Adrenal gland (tissue), 9 donors: ENCODE measurements at regions not wholly inside any gene's neighbourhood (a gene's known extent, or its start where the extent isn't known, plus 50 kb on each side); places are given as distances from the start of the nearest gene placed in this dataset.
A peak's percentile ranks its signal among the peaks of the same experiment; 100 is the strongest.

Experiments used
- DNase-seq, 7 donors: peaks; one replicate each; pipeline ENCODE4 v3.0.0-alpha.2; 2019 to 2020
- H3K27ac ChIP-seq, 5 donors: fragments of 200-600 bp; sonication (generic) in 4 of 5; 1 replicate in 3 of 5; 2 replicates in 2 of 5; pipeline versions ENCODE4 v1.5.1 to v1.8.0; 2016 to 2020; ENCODE audit warnings: mild to moderate bottlenecking in 1 of 5
- H3K27me3 ChIP-seq: fragments of 200-600 bp; 2 replicates; pipeline ENCODE4 v1.8.0; 2021
- H3K36me3 ChIP-seq, 2 donors: fragments of 200-600 bp; replicated peaks in 1 of 2; 1 replicate in 1 of 2; 2 replicates in 1 of 2; pipeline versions ENCODE4 v1.5.1 to v1.8.0; 2018 to 2022
- H3K4me1 ChIP-seq, 2 donors: fragments of 200-600 bp; replicated peaks in 1 of 2; 1 replicate in 1 of 2; 2 replicates in 1 of 2; pipeline versions ENCODE4 v1.5.1 to v1.8.0; 2018 to 2021
- H3K4me3 ChIP-seq, 4 donors: fragments of 200-600 bp; sonication (generic) in 3 of 4; one replicate each; pipeline ENCODE4 v1.5.1; 2016 to 2018
- H3K9me3 ChIP-seq, 3 donors: fragments of 200-600 bp; sonication (generic) in 1 of 3; replicated peaks in 1 of 3; 1 replicate in 2 of 3; 2 replicates in 1 of 3; pipeline versions ENCODE4 v1.5.1 to v1.8.0; 2016 to 2021
- CTCF ChIP-seq, 6 experiments: fragments of 450-650 bp in 4 of 6; fragments of 200-600 bp in 2 of 6; sonication (generic) in 1 of 6; IDR thresholded peaks; 1 replicate in 5 of 6; 2 replicates in 1 of 6; pipeline versions ENCODE4 v1.5.1 to v1.8.0; 2016 to 2021; ENCODE audit warnings: antibody characterized with exemption in 6 of 6, mild to moderate bottlenecking in 2 of 6, moderate library complexity in 1 of 6
- POLR2A ChIP-seq, 2 donors: fragments of 450-650 bp; IDR thresholded peaks; one replicate each; pipeline ENCODE4 v1.6.1; 2017; ENCODE audit warnings: antibody characterized with exemption in 2 of 2, mild to moderate bottlenecking in 2 of 2, moderate library complexity in 1 of 2
- WGBS, 4 donors: extraction: QIAGEN DNeasy Blood & Tissue Kit in 2 of 4; methylation state at CpG; one replicate each; pipeline versions ENCODE4 v1.1.5 to v1.1.7; 2013 to 2017; 5-methylcytosine and 5-hydroxymethylcytosine counted together
- intact Hi-C, 2 donors: fragments of 100-400 bp; cut with DNase I; formaldehyde crosslinking; loops; one replicate each; pipeline versions ENCODE4 v1.14.1 to v1.15.0; 2022 to 2023
- donor health status: healthy with polysubstance abuse.
- donor health status: Bipolar disorder and iron deficiency.
- donor health status: DM: yes; HTN: yes; CAD: no.
- donor health status: DM: no; HTN: no; CAD: no.
- donor health status: DM: no; HTN: no; CAD: no.

GRCh38 chr3:25094932-25095685 is 333.0 kb upstream of the RARB start:
- WGBS, 4 donors: 67 to 73% (median 68%) methylated on average over 2 of the region's 2 CpGs
- Histone ChIP-seq H3K4me1 (no peaks in the 10 kb centered on the region), H3K9me3 (no peaks in the 10 kb centered on the region), H3K27ac (no peak overlapping the region), H3K27me3 (no peaks in the 10 kb centered on the region), H3K4me3 (no peak overlapping the region), H3K36me3 (no peaks in the 10 kb centered on the region)
- DNase-seq: no peak
- TF ChIP-seq POLR2A (IDR thresholded peaks at IDR 0.05) (no peak), CTCF (IDR thresholded peaks at IDR 0.05) (peak in 2 of 6 experiments; percentile 15 to 22)
- intact Hi-C loops: no loop called here

DNA sequence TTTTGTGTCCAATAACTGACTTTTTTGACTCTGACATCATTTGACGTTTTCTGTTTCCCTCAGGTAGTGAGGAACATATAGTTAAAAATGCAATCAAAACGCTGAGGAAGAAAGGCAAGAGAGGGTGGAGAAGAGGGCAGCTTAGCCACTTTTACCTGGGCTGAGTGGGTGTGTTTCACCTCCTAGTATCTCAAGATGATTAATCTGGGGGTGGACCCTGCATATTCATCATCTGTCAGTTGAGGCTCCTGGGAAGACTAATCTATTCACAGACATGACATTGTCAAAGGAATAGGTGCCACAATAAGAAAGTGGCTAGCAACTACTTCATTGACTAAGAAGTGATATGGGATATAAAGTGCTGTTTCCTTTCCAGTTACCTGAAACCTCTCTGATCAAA is 331.5 kb upstream of the RARB start:
- no peak for DNase-seq
- H3K4me3 ChIP-seq: no peak overlapping the region
- intact Hi-C loops: no loop called here
- no peaks in the 10 kb centered on the region for H3K9me3 ChIP-seq
- no peaks in the 10 kb centered on the region for H3K4me1 ChIP-seq
- H3K27me3 ChIP-seq: no peaks in the 10 kb centered on the region
- H3K36me3 ChIP-seq: no peaks in the 10 kb centered on the region
- 56 to 65% (median 59%) methylated on average over 2 of the region's 2 CpGs for WGBS, 4 donors
- TF ChIP-seq POLR2A (IDR thresholded peaks at IDR 0.05) (no peak), CTCF (IDR thresholded peaks at IDR 0.05) (no peak)
- no peak overlapping the region for H3K27ac ChIP-seq

GRCh38 chr3:25097023-25097422 is 331.0 kb upstream of the RARB start:
- 76 to 84% (median 83%) methylated on average over 3 of the region's 3 CpGs for WGBS, 4 donors
- H3K27me3 ChIP-seq: no peaks in the 10 kb centered on the region
- no peaks in the 10 kb centered on the region for H3K36me3 ChIP-seq
- intact Hi-C loops: no loop called here
- H3K27ac ChIP-seq: no peak overlapping the region
- DNase-seq: no peak
- no peaks in the 10 kb centered on the region for H3K4me1 ChIP-seq
- no peak overlapping the region for H3K4me3 ChIP-seq
- no peaks in the 10 kb centered on the region for H3K9me3 ChIP-seq
- TF ChIP-seq POLR2A (IDR thresholded peaks at IDR 0.05) (no peak), CTCF (IDR thresholded peaks at IDR 0.05) (no peak)

DNA sequence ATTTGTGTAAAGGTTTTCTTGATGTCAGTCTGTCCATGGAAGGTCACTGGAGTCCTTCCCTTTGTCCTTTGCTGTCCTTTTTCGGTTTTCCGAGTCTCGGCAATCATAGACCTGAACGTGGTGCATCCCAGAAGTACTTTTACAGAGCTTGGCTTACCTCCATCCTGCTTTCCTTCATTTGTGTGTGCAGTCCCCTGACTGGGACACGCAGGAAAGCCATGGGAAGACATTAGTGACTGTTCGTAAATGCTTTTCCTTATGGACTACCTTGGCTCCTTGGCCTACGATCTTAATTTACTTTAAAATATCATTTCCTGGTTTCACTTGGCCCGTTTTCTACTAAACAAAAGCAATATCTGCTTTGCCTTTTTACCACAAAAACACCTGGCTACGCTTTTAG is 328.4 kb upstream of the RARB start:
- Histone ChIP-seq H3K27me3 (no peaks in the 10 kb centered on the region), H3K4me1 (no peaks in the 10 kb centered on the region), H3K4me3 (no peak overlapping the region), H3K36me3 (no peaks in the 10 kb centered on the region), H3K27ac (no peak overlapping the region), H3K9me3 (no peaks in the 10 kb centered on the region)
- intact Hi-C loops: no loop called here
- TF ChIP-seq CTCF (IDR thresholded peaks at IDR 0.05) (no peak), POLR2A (IDR thresholded peaks at IDR 0.05) (no peak)
- WGBS, 4 donors: 71 to 82% (median 81%) methylated on average over 9 of the region's 9 CpGs
- no peak for DNase-seq
